HepG2 (cell line): ENCODE measurements at regions not wholly inside any gene's neighbourhood (a gene's known extent, or its start where the extent isn't known, plus 50 kb on each side); places are given as distances from the start of the nearest gene placed in this dataset.

Experiments used
- ATAC-seq: fragments of 200-7000 bp; cut with Tn5 transposase; 3 replicates; pipeline ENCODE4 v1.9.1; 2020; ENCODE audit warnings: mild to moderate bottlenecking, moderate library complexity
- BruUV-seq: library from RNA; stranded (reverse); fragments of 400-500 nt; replicated peaks from 2 replicates; lab custom pipeline; 2021; lab: Mats Ljungman, UMichigan
- CTCF ChIA-PET: fragments of 300-600 bp; formaldehyde crosslinking; extraction: SDS; loops from one replicate; lab custom pipeline; 2021; ENCODE audit warnings: low total read pairs, inconsistent platforms, low intra/inter-chr PET ratio; lab: Yijun Ruan, JAX
- POLR2A ChIA-PET: fragments of 350-600 bp; sonication (Branson Sonifier 250); formaldehyde crosslinking; loops from one replicate; lab custom pipeline; 2020; ENCODE audit warnings: antibody characterized with exemption, inconsistent platforms; lab: Yijun Ruan, JAX
- DNase-seq: peaks from one replicate; pipeline ENCODE4 v3.0.0-alpha.2; 2015; ENCODE audit warnings: low spot score
- FAIRE-seq: peaks from 3 replicates; lab custom pipeline; 2011; peaks lifted over from hg19 to GRCh38; lab: Jason Lieb, UNC
- H2AFZ ChIP-seq: one replicate; pipeline ENCODE4 v1.6.1; 2011; ENCODE audit warnings: low read length, inconsistent platforms
- H3K27ac ChIP-seq: fragments of 300-600 bp; 3 replicates; pipeline ENCODE4 v1.8.0; 2011; ENCODE audit warnings: mixed run types, mild to moderate bottlenecking, mixed read lengths, low read length, inconsistent platforms; ENCODE audit not compliant: insufficient read depth; ENCODE audit errors: extremely low read length
- H3K27me3 ChIP-seq, 2 experiments: fragments of 200-600 bp in 1 of 2; 2 replicates in 1 of 2; 3 replicates in 1 of 2; pipeline versions ENCODE4 v1.6.0 to v1.8.0; 2011; ENCODE audit warnings: low read length in 2 of 2, mild to moderate bottlenecking in 2 of 2, moderate library complexity in 2 of 2, inconsistent platforms in 1 of 2; ENCODE audit not compliant: insufficient read depth in 2 of 2, control insufficient read depth in 1 of 2
- H3K36me3 ChIP-seq, 2 experiments: fragments of 200-600 bp in 1 of 2; replicated peaks in 1 of 2; 2 replicates in 1 of 2; 3 replicates in 1 of 2; pipeline versions ENCODE4 v1.5.1 to v1.8.0; 2011; ENCODE audit warnings: low read length in 2 of 2, inconsistent platforms in 1 of 2; ENCODE audit not compliant: insufficient read depth in 2 of 2, control insufficient read depth in 1 of 2
- H3K4me1 ChIP-seq: 2 replicates; pipeline ENCODE4 v1.5.1; 2012; ENCODE audit warnings: low read length, inconsistent platforms; ENCODE audit not compliant: insufficient read depth
- H3K4me2 ChIP-seq: 2 replicates; pipeline ENCODE4 v1.6.0; 2011; ENCODE audit warnings: low read depth, low read length, inconsistent platforms
- H3K4me3 ChIP-seq, 3 experiments: fragments of 200-600 bp in 1 of 3; sonication (generic), shearing (Covaris generic) in 1 of 3; replicated peaks in 1 of 3; 2 replicates each; pipeline ENCODE4 v1.5.1; 2011 to 2016; ENCODE audit warnings: low read length in 3 of 3, inconsistent platforms in 2 of 3, low read depth in 2 of 3, mild to moderate bottlenecking in 2 of 3, control low read depth in 1 of 3, mixed read lengths in 1 of 3; ENCODE audit not compliant: insufficient read depth in 1 of 3
- H3K79me2 ChIP-seq: one replicate; pipeline ENCODE4 v1.6.1; 2011; ENCODE audit warnings: low read length, inconsistent platforms; ENCODE audit not compliant: insufficient read depth
- H3K9ac ChIP-seq: 2 replicates; pipeline ENCODE4 v1.6.0; 2011; ENCODE audit warnings: mild to moderate bottlenecking, low read depth, low read length, inconsistent platforms; ENCODE audit not compliant: insufficient read depth
- H3K9me3 ChIP-seq: 2 replicates; pipeline ENCODE4 v1.5.1; 2012; ENCODE audit warnings: mild to moderate bottlenecking, low read length
- H4K20me1 ChIP-seq: 2 replicates; pipeline ENCODE4 v1.6.0; 2011; ENCODE audit warnings: inconsistent platforms, mild to moderate bottlenecking, low read length, moderate library complexity; ENCODE audit not compliant: insufficient read depth
- BHLHE40 ChIP-seq: IDR thresholded peaks from 2 replicates; pipeline ENCODE4 v1.6.1; 2011; ENCODE audit warnings: low read length, improper control_type of control experiment
- DMAP1 ChIP-seq: IDR thresholded peaks from 2 replicates; pipeline ENCODE4 v1.6.1; 2016
- HOXA7 ChIP-seq: sonication (generic); formaldehyde crosslinking; IDR thresholded peaks from 2 replicates; pipeline ENCODE4 v1.8.1; 2022; ENCODE audit warnings: mild to moderate bottlenecking, missing genetic modification reagents, moderate library complexity
- KDM1A ChIP-seq: IDR thresholded peaks from 2 replicates; pipeline ENCODE4 v1.6.1; 2016; ENCODE audit warnings: missing compliant biosample characterization
- KDM5B ChIP-seq: sonication (generic); formaldehyde crosslinking; IDR thresholded peaks from 2 replicates; pipeline ENCODE4 v1.4.0; 2020; ENCODE audit warnings: missing genetic modification reagents, mild to moderate bottlenecking, borderline replicate concordance
- KDM6A ChIP-seq: IDR thresholded peaks from 2 replicates; pipeline ENCODE4 v1.6.1; 2016; ENCODE audit warnings: low read depth
- NKX3-1 ChIP-seq: sonication (generic); formaldehyde crosslinking; IDR thresholded peaks from 2 replicates; pipeline ENCODE4 v1.5.0; 2020; ENCODE audit warnings: missing genetic modification reagents
- PRMT3 ChIP-seq: sonication (generic); formaldehyde crosslinking; IDR thresholded peaks from 2 replicates; pipeline ENCODE4 v1.8.1; 2022; ENCODE audit warnings: low read depth, mild to moderate bottlenecking, moderate library complexity, missing genetic modification reagents, borderline replicate concordance
- THAP11 ChIP-seq: IDR thresholded peaks from 2 replicates; pipeline ENCODE4 v1.6.1; 2016; ENCODE audit warnings: missing biosample characterization, missing genetic modification reagents
- ZBTB14 ChIP-seq: sonication (generic); formaldehyde crosslinking; IDR thresholded peaks from 2 replicates; pipeline ENCODE4 v1.4.0; 2020; ENCODE audit warnings: missing genetic modification reagents
- ZFY ChIP-seq: sonication (generic); formaldehyde crosslinking; IDR thresholded peaks from 2 replicates; pipeline ENCODE4 v1.4.0; 2020; ENCODE audit warnings: missing genetic modification reagents
- ZNF3 ChIP-seq: IDR thresholded peaks from 2 replicates; pipeline ENCODE4 v1.7.0; 2017; ENCODE audit warnings: inconsistent platforms
- ZNF652 ChIP-seq: IDR thresholded peaks from 2 replicates; pipeline ENCODE4 v1.6.1; 2016; ENCODE audit warnings: low read depth, borderline replicate concordance
- ZNF740 ChIP-seq: sonication (generic); formaldehyde crosslinking; IDR thresholded peaks from 2 replicates; pipeline ENCODE4 v1.4.0; 2020; ENCODE audit warnings: missing genetic modification reagents
- WGBS: methylation state at CpG from one replicate; pipeline ENCODE4 v1.1.6; 2017; ENCODE audit warnings: low lambda C conversion rate; 5-methylcytosine and 5-hydroxymethylcytosine counted together
- in situ Hi-C: cut with HindIII; loops from 2 replicates; pipeline ENCODE4 v1.10.0; 2017; ENCODE audit warnings: low pct_unique_long_range_greater_than_20kb; ENCODE audit not compliant: extremely low pct_ligation_motif_present
- intact Hi-C: fragments of 100-400 bp; cut with micrococcal nuclease; formaldehyde crosslinking; loops from one replicate; pipeline ENCODE4 v1.10.0; 2022; ENCODE audit not compliant: unreplicated experiment

- TF ChIP-seq KDM5B: peak; percentile 53; the same call in 1 of the 2 replicates
- no peak for TF ChIP-seq HOXA7 (CRISPR knock-in tag)
- TF ChIP-seq ZNF652 (CRISPR knock-in tag): no peak
- no peak for TF ChIP-seq ZBTB14 (CRISPR knock-in tag)
- TF ChIP-seq NKX3-1 (CRISPR knock-in tag): no peak
- 0 out of 2 replicates have a peak, but pooled peaks have one; percentile 13 for TF ChIP-seq ZFY (CRISPR knock-in tag)
Observed at GRCh38 chr16:85986931-85987749, 88.2 kb downstream of the IRF8 start (continued).

GRCh38 chr16:85987750-85988078 is 88.8 kb downstream of the IRF8 start:
- ATAC-seq: no peak
- peaks cover 0 to 44% of the 10 kb centered on the region in 2 experiments; a peak in 3 of 5 replicates for H3K27me3 ChIP-seq
- no peak for DNase-seq

More at GRCh38 chr16:85987750-85988078, 88.8 kb downstream of the IRF8 start:
- in situ Hi-C loops: loop anchor here (5.0 kb wide), 1 partner anchor 165 kb away; no protein-coding TSS in a partner anchor
- WGBS: 6% methylated on average over 5 of the region's 5 CpGs
- POLR2A ChIA-PET: interaction anchor here (1.2 kb wide), 1 partner anchor 166 kb away, joined by 4 read pairs; no protein-coding TSS in a partner anchor
- intact Hi-C loops: loop anchor here (1.0 kb wide), 1 partner anchor 166 kb away; no protein-coding TSS in a partner anchor
- H3K4me1 ChIP-seq: peaks cover 8% of the 10 kb centered on the region; the same call in 1 of the 2 replicates
- no peak overlapping the region for H3K4me2 ChIP-seq
- no peak overlapping the region; a peak in 1 of 6 replicates for H3K4me3 ChIP-seq
- TF ChIP-seq BHLHE40: no peak
- TF ChIP-seq KDM6A (CRISPR knock-in tag): no peak
- no peak for TF ChIP-seq THAP11 (CRISPR knock-in tag)
- no peak for TF ChIP-seq KDM1A
- TF ChIP-seq PRMT3 (CRISPR knock-in tag): no peak
- 0 out of 2 replicates have a peak, but pooled peaks have one; percentile 6 for TF ChIP-seq ZNF740 (CRISPR knock-in tag)
- no peak for TF ChIP-seq DMAP1 (CRISPR knock-in tag)
- no peak for TF ChIP-seq ZNF3
- TF ChIP-seq, all 625 proteins: peak for 1
- Histone ChIP-seq H3K27ac (no peak overlapping the region), H3K9ac (no peak overlapping the region), H2AFZ (no peak overlapping the region), H3K9me3 (no peaks in the 10 kb centered on the region), H3K36me3 (no peaks in the 10 kb centered on the region), H3K79me2 (no peaks in the 10 kb centered on the region), H4K20me1 (no peaks in the 10 kb centered on the region)
- BruUV-seq: no TSS peak
- CTCF ChIA-PET: interaction anchor here (2.2 to 4.3 kb wide), 2 partner anchors 167 to 170 kb away, joined by 7 to 108 read pairs; no protein-coding TSS in a partner anchor
- FAIRE-seq: no peak
